D721Med (cell line): ENCODE measurements at regions not wholly inside any gene's neighbourhood (a gene's known extent, or its start where the extent isn't known, plus 50 kb on each side); places are given as distances from the start of the nearest gene placed in this dataset.
A peak's percentile ranks its signal among the peaks of the same experiment; 100 is the strongest.

ENCODE experiments used
- DNase-seq: peaks from one replicate; pipeline ENCODE4 v3.0.0; 2011; ENCODE audit warnings: low spot score; ENCODE audit not compliant: insufficient read length
- FAIRE-seq: peaks from 2 replicates; lab custom pipeline; 2011; peaks lifted over from hg19 to GRCh38; lab: Jason Lieb, UNC
- CTCF ChIP-seq: IDR thresholded peaks from 2 replicates; pipeline ENCODE4 v1.5.1; 2012; ENCODE audit warnings: mild to moderate bottlenecking, control low read depth; ENCODE audit not compliant: insufficient read depth; ENCODE audit errors: missing control alignments

GRCh38 chr1:222257027-222257426 lies 290.9 kb downstream of the HHIPL2 start:
- DNase-seq = no peak

GRCh38 chr1:222256058-222256457 lies 291.8 kb downstream of the HHIPL2 start:
- DNase-seq (no peak), FAIRE-seq (peak; percentile 21)
- TF ChIP-seq CTCF = no peak

More at GRCh38 chr1:222257027-222257426, 290.9 kb downstream of the HHIPL2 start:
- no peak for FAIRE-seq
- TF ChIP-seq CTCF = no peak

- DNase-seq (no peak), FAIRE-seq (no peak)
- TF ChIP-seq CTCF = no peak
Observed at GRCh38 chr1:222252788-222253187, 295.1 kb downstream of the HHIPL2 start.

GRCh38 chr1:222251847-222252246 lies 296.1 kb downstream of the HHIPL2 start:
- DNase-seq (no peak), FAIRE-seq (no peak)
- no peak for TF ChIP-seq CTCF

GRCh38 chr1:222250376-222250775 lies 297.5 kb downstream of the HHIPL2 start:
- DNase-seq = no peak
- no peak for TF ChIP-seq CTCF
- no peak for FAIRE-seq

GRCh38 chr1:222247811-222248310 lies 300.0 kb downstream of the HHIPL2 start:
- no peak for TF ChIP-seq CTCF
- DNase-seq (no peak), FAIRE-seq (no peak)

GRCh38 chr1:222247081-222247480 lies 300.8 kb downstream of the HHIPL2 start:
- DNase-seq = no peak
- no peak for TF ChIP-seq CTCF
- FAIRE-seq = no peak
